GM12865 (cell line): ENCODE measurements at regions not wholly inside any gene's neighbourhood (a gene's known extent, or its start where the extent isn't known, plus 50 kb on each side); places are given as distances from the start of the nearest gene placed in this dataset.

Source experiments
- DNase-seq: peaks from one replicate; pipeline ENCODE4 v3.0.0; 2010; ENCODE audit warnings: low read depth
- H3K4me3 ChIP-seq: 2 replicates; pipeline ENCODE4 v1.5.1; 2011; ENCODE audit warnings: mild to moderate bottlenecking, low read depth, low read length, control low read depth
- CTCF ChIP-seq: IDR thresholded peaks from 2 replicates; pipeline ENCODE4 v1.5.1; 2011; ENCODE audit warnings: low read length, control low read depth, low read depth, inconsistent platforms; ENCODE audit not compliant: insufficient read depth; ENCODE audit errors: missing control alignments

- H3K4me3 ChIP-seq, result no peak overlapping the region
- no peak for DNase-seq
- TF ChIP-seq CTCF, result no peak
These were observed 69.7 kb upstream of the POMGNT2 start for GRCh38 chr3:43175541-43175940.

- no peak overlapping the region for H3K4me3 ChIP-seq
- no peak for DNase-seq
- TF ChIP-seq CTCF, result no peak
These were observed 68.1 kb upstream of the POMGNT2 start for GRCh38 chr3:43173949-43174348.

DNA sequence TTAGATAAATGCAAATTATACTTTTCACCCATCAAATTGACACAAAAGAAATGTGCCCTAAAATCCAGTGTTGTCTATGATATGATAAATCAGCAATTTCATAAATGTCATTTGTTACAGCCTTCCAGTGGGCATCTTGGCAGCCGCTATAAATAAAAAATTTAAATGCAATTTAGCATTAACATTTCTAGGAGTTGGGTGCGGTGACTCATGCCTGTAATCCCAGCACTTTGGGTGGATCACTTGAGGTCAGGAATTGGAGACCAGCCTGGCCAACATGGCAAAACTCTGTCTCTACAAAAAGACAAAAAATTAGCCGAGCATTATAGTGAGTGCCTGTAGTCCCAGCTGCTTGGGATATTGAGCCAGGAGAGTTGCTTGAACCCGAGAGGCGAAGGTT is 65.9 kb upstream of the POMGNT2 start:
- TF ChIP-seq CTCF, result no peak
- no peak overlapping the region for H3K4me3 ChIP-seq
- no peak for DNase-seq

DNA sequence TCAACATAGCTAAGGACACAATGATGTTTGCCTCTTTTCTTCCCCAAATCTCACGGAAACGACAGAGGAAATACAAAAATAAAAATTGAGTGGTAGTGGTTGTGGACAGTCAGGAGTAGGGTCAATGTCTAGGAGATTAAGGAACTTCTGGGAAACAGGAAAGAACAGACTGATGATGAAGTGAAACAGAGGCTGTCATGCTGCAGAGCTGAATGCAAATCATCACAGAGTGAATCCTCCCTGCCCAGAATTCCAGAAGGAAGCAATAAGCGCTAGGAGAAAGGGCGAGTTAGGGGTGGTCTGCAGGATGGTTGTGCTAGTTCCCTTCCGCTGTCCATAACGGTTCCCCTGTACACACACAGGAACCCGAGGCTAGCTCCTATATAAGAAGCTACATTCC is 64.7 kb upstream of the POMGNT2 start:
- no peak for DNase-seq
- TF ChIP-seq CTCF, result no peak
- H3K4me3 ChIP-seq, result no peak overlapping the region

GRCh38 chr3:43169987-43170386 is 64.1 kb upstream of the POMGNT2 start:
- no peak for TF ChIP-seq CTCF
- DNase-seq, result no peak
- H3K4me3 ChIP-seq, result no peak overlapping the region

DNA sequence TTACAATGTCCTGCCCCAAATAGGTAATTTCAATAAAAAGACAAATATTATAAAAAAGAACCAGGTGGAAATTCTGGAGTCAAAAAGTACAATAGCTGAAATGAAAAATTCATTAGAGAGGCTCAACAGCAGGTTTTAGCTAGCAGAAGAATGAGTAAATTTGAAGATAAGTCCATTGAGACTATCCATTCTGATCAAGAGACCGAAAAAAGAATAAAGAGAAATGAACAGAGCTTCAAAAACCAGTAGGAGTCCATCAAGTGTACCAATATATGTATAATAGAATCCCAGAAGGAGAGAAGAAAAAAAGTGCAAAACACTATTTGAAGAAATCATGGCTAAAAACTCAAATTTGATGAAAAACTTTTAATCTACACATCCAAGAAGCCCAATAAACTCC is 60.5 kb upstream of the POMGNT2 start:
- no peak for DNase-seq
- TF ChIP-seq CTCF, result no peak
- H3K4me3 ChIP-seq, result no peak overlapping the region

DNA sequence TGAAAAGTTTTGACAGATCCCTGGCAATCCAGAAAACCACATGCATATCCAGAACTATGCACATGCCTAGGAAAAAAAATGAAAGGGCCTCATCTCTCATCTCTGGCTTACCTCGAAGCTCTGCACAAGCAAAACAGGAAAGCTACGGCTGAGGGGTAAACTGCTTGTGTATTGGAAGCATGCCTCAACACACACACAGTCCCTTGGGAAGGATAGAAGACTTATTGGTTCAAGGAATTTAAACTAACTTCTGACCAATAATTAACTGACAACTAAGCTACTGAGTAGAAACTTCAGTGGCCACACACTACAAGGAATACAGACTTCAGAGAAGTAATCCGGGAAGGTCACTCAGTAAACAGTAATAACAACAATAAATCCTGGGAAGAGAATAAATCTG is 59.9 kb upstream of the POMGNT2 start:
- DNase-seq, result no peak
- no peak for TF ChIP-seq CTCF
- no peak overlapping the region for H3K4me3 ChIP-seq
